Dedifferentiated amniotic fluid mesenchymal stem cell (primary cell): ENCODE measurements at regions not wholly inside any gene's neighbourhood (a gene's known extent, or its start where the extent isn't known, plus 50 kb on each side); places are given as distances from the start of the nearest gene placed in this dataset.
"Not testable (repeated sequence)": the region's sequence is repeated elsewhere in the genome, so short reads cannot be mapped to it uniquely, and the experiment has no call there.

Experiments
- DNase-seq: peaks from one replicate; pipeline ENCODE4 v3.0.0-alpha.2; 2016; ENCODE audit errors: extremely low spot score

DNA sequence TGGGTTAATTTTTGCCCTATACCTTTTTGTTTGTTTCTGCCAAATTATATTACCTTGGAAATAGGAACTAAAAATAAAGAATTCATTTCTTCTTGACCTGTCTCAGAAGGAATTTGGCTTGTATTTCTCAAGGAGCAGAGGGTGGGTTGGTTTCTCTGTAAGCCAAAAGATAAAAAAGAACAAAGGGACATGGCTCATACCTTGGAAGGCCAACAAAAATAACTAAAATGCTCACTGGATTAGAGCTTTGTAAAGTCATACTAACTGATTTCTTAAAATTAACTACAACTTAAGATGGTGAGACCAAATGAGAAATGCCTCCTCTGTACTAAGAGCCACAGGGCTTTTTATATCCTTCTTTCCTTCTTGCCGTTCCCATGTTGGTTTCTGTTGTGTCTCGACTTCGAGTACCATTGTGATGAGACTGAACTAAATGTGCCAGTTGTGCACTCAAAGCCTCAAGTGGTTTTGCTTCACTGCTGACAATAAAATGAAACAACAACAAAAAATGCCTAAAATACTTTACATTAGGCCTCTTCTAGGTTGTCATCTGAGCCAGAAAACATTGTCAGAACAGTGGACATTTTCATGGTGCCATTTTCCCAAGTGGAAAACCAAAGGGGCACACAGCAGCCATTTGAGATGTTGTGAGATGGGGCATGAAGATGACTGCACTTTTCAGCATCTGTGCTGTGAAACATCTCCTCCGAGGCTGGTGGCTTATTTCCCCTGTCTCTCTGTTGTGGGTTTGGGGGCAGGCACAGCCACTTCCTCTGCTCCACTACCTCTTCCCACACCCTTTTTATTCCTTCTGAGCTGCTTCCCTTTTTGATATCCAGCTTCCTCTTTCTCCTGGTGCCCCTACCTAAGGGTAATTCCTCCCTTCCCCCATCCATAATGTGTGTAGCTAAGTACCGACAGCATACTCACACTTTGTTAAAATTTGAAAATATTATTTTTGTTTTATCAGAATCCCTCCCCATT lies 51.8 kb upstream of the AGR3 start:
- DNase-seq, result no peak

GRCh38 chr7:16934722-16935340 lies 53.0 kb upstream of the AGR3 start:
- no peak for DNase-seq

GRCh38 chr7:16935341-16935735 lies 53.6 kb upstream of the AGR3 start:
- DNase-seq, result no peak

DNA sequence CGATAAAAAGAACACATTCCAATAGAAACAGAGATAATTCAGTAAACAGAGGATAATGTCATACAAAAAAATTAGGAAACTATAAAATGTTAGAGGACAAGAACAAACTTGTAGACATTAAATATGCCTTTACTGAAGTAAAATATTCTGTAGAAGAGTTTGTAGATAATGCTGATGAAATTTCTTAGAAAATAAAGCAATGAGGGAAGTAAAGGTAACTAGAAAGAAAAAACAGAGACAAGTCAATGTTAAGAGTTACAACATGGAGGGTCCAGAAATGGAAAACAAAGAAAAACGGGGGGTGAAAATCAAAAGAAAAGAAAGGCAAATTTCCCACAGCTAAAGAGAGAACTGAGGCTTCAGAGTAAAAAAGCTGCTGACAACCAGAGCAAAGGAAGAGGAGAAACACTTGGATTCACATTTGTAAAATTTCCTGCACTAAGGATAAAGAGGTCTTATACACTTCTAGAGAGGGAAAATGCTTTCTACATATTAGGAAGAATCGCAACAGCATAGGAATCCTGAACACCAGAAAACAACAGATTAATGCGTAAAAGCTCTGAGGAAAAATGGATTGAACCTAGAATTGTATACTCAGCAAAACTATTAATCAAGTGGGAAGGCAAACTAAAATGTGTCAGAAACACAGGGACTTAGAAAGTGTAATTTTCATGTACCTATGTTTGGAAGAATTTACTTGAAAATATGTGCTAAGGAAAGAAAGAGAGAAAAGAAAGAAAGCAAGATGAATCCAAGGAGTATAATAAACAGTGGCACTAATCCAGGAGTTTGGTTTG lies 55.0 kb upstream of the AGR3 start:
- no peak for DNase-seq

DNA sequence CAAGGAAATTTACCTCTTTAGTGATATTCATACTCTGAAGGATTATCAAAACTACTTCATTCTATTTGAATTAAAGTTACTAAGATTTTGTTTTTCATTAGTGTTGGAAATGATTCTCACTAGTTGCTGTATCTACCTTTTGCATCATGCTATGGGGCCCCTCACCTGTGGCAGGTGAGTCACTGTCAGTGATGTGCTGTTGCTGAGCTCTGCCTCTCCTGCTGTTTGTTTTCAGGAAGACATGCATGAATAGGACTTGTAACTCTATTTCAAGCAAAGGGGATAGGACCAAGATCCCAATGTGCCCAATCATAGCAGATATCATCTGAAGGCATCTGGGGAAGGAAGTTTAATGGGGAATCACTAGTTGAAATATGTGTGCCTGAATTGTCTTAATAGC lies 57.4 kb upstream of the AGR3 start:
- DNase-seq, result no peak

DNA sequence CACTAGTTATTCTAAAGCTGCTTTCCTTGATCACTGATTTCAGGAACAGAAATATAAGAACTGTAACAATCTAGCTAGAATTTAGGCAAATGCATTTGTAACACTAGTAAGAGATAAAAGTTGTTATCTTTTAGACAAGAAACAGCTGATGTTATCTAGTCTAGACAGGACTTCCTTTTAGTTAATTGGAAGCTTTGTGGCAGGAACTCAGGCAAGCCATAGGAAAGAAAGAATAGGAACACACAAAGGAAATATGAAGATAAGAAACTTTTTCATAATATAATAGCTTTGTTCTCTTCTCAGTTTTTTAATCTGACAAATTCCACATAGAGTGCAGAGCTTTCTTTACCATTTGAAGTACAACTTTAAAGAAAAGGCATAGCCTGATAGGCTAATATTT lies 59.0 kb upstream of the AGR3 start:
- DNase-seq, result no peak

DNA sequence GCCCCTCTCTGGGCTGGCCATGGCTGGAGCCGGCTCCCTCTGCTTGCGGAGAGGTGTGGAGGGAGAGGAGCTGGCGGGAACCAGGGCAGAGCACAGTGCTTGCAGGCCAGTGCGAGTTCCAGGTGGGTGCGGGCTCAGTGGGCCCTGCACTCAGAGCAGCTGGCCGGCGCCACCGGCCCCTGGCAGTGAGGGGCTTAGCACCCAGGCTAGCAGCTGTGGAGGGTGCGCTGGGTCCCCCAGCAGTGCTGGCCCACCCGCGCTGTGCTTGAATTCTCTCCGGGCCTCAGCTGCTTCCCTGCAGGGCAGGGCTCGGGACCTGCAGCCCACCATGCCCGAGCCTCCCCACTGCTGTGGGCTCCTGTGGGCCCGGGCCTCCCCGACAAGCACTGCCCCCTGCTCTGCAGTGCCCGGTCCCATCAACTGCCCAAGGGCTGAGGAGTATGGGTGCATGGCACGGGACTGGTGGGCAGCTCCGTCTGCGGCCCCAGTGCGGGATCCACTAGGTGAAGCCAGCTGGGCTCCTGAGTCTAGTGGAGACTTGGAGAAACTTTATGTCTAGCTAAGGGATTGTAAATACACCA lies 61.2 kb upstream of the AGR3 start:
- DNase-seq, result no peak

GRCh38 chr7:16944936-16945335 lies 63.2 kb upstream of the AGR3 start:
- no peak for DNase-seq

DNA sequence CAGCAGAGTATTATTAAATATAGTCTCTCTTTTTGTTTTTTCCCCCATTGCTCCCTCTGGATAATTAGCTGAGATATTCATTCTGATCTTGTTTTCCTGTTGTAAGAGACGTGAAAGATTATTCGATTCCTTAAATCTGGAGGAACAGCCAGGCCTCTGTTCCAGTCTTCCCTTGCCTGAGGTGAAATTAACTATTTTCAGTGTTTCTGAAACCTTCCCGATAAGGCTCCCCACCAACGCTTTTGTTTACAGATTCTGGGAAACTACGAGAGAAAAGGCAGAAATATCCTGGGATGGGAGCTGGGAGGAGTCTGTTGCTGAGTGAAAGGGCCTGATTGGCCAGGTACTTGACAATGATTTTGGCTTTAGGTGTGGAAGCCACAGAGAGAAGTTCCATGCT lies 63.6 kb upstream of the AGR3 start:
- no peak for DNase-seq

DNA sequence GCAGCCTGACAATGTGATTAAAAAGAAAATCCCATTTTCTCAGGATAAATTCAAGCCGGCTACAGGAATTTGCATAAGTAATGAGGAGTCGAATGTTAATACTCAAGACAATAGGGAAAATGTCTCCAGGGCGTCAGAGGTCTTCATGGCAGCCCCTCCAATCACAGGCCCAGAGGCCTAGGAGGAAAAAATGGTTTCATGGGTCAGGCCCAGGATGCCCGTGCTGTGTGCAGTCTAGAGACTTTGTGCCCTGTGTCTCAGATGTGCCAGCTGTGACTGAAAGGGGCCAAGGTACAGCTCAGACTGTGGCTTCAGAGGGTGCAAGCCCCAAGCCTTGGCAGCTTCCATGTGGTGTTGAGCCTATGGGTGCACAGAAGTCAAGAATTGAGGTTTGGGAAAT lies 66.3 kb upstream of the AGR3 start:
- DNase-seq, result not testable (repeated sequence)

- DNase-seq, result no peak
Measured at GRCh38 chr7:16951483-16952080, 69.8 kb upstream of the AGR3 start.

- DNase-seq, result no peak
Measured at GRCh38 chr7:16954321-16954720, 72.5 kb upstream of the AGR3 start.

GRCh38 chr7:16958724-16959123 lies 76.9 kb upstream of the AGR3 start:
- no peak for DNase-seq

DNA sequence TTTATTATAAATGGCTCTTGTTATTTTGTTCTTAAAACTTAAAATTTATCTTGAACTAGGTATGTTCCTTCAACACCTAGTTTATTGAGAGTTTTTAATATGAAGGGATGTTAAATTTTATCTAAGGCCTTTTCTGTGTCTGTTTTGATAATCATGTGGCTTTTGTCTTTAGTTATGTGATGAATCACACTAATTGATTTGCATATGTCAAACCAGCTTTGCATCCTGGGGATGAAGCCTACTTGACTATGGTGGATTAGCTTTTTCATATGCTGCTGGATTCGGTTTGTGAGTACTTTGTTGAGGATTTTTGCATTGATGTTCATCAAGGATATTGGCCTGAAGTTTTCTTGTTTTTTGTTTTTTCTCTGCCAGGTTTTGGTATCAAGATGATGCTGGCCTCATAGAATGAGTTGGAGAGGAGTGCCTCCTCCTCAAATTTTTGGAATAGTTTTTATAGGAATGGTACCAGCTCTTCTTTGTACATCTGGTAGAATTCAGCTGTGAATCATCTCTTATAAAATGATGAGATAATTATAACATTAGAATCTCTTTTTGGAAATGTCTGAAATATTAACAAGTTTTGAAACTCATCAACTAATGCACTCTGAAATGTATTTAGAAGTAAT lies 78.7 kb upstream of the AGR3 start:
- DNase-seq, result no peak

DNA sequence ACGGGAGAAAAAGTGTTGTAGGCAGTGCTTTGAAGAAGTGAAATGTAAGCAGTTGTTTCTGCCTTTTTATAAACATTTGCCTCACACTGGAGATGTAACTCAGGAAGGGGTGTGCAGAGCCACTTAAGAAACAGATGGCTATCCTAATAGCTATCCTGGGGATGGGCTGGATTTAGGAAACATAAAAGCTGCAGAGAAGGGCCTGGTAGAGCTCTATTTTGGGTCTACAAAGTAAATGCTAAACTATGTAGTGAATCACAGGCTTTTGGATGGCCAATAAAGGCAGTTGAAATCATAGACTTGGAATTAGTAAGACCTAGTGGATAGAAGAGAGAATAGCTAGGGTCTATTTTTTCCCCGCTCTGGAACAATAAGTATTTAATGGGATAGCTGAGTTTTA lies 79.9 kb upstream of the AGR3 start:
- peak; percentile 40 for DNase-seq

DNA sequence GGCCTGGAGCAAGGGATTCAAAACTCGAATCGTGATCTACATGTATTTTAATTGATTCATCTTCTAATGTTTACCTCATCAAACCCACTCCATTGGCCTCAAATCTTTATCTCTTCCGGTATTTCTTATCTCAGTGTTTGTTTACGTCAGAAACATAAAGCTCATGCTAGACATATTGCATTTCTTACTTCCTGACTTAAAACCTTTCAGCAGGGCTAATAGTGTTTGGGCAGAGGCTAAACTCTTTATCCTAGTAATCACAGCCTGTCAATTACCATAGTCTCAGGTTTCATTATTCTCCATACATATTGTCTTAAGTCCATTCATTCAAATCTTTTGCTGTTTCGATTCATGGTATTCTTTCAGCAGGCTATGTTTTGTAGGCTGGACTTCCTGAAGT lies 81.3 kb upstream of the AGR3 start:
- DNase-seq, result no peak

DNA sequence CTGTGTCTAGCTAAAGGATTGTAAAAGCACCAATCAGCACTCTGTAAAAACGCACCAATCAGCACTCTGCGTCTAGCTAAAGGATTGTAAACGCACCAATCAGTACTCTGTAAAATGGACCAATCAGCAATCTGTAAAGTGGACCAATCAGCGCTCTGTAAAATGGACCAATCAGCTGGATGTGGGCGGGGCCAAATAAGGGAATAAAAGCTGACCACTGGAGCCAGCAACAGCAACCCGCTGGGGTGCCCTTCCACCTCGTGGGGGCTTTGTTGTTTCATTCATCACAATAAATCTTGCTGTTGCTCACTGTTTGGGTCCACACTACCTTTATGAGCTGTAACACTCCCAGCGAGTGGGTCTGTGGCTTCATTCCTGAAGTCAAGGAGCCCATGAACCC lies 83.9 kb upstream of the AGR3 start:
- not testable (repeated sequence) for DNase-seq

- peak; percentile 71 for DNase-seq
Measured at GRCh38 chr7:16967300-16967811, 85.6 kb upstream of the AGR3 start.

DNA sequence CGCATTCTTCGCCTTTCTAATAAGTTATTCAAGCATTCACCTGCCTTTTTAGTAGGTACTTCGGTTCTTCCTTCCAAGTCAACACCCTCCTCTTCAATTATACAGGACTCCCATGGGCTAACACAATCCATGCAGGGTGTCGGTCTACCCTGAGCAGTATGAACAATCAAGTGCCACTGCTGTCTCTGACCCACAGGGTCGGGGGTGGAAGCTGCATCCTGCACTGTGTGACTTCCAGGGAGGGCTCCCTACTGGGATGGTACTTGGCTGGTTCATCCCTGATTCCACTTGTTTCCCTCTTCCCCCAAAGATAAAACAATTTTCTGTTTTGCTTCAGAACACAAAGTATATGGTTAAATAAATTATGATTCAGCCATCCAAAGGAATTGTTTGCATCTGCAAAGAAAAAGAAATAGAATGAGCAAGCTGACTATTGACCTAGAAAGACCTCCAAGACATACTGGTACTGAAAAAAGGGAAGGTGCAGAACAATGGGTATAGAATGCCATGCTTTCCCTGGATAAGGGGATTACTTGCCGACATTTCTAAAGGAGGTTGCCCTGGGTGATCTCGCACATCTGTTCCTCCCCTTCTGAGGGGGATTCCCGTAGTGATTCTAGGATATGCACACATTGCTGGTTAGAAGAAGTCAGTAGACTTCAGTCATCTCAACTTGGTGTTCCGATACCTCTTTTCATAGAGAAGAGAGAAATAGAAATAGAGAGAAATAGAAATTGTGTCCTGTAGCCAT lies 89.1 kb upstream of the AGR3 start:
- DNase-seq, result no peak

- no peak for DNase-seq
Measured at GRCh38 chr7:16975712-16976111, 93.9 kb upstream of the AGR3 start.
